DOHH2 (cell line): ENCODE measurements at regions not wholly inside any gene's neighbourhood (a gene's known extent, or its start where the extent isn't known, plus 50 kb on each side); places are given as distances from the start of the nearest gene placed in this dataset.
"Not testable (repeated sequence)": the region's sequence is repeated elsewhere in the genome, so short reads cannot be mapped to it uniquely, and the experiment has no call there.

Source experiments
- H3F3A ChIP-seq: fragments of 200-600 bp; sonication (generic), shearing (Covaris generic); 2 replicates; pipeline ENCODE4 v1.6.0; 2016; ENCODE audit warnings: antibody characterized with exemption, mild to moderate bottlenecking; ENCODE audit not compliant: control insufficient read depth, insufficient read depth
- H3K27ac ChIP-seq: fragments of 200-600 bp; sonication (generic); 2 replicates; pipeline ENCODE4 v1.5.1; 2014; ENCODE audit warnings: low read depth, mild to moderate bottlenecking, low read length, moderate library complexity
- H3K27me3 ChIP-seq: fragments of 200-600 bp; sonication (generic); 2 replicates; pipeline ENCODE4 v1.6.1; 2014; ENCODE audit warnings: mild to moderate bottlenecking, low read length, mixed read lengths; ENCODE audit not compliant: control insufficient read depth
- H3K36me3 ChIP-seq: fragments of 200-600 bp; sonication (generic); 2 replicates; pipeline ENCODE4 v1.6.1; 2014; ENCODE audit warnings: mild to moderate bottlenecking, low read length, moderate library complexity, mixed read lengths; ENCODE audit not compliant: control insufficient read depth
- H3K4me1 ChIP-seq: fragments of 200-600 bp; sonication (generic); 2 replicates; pipeline ENCODE4 v1.6.1; 2014; ENCODE audit warnings: mild to moderate bottlenecking, low read length, mixed read lengths; ENCODE audit not compliant: control insufficient read depth
- H3K4me2 ChIP-seq: fragments of 200-600 bp; sonication (generic); 2 replicates; pipeline ENCODE4 v1.6.0; 2014; ENCODE audit warnings: mild to moderate bottlenecking, low read length, moderate library complexity
- H3K4me3 ChIP-seq: fragments of 200-600 bp; sonication (generic); 2 replicates; pipeline ENCODE4 v1.5.1; 2014; ENCODE audit warnings: mild to moderate bottlenecking, low read length, mixed read lengths
- H3K79me2 ChIP-seq: fragments of 200-600 bp; sonication (generic); 2 replicates; pipeline ENCODE4 v1.6.1; 2014; ENCODE audit warnings: mild to moderate bottlenecking, low read length, mixed read lengths; ENCODE audit not compliant: control insufficient read depth
- H3K9me2 ChIP-seq: fragments of 200-600 bp; sonication (generic); replicated peaks from 2 replicates; pipeline ENCODE4 v1.6.1; 2014; ENCODE audit warnings: mild to moderate bottlenecking, low read length, mixed read lengths; ENCODE audit not compliant: control insufficient read depth
- H3K9me3 ChIP-seq: fragments of 200-600 bp; sonication (generic); 2 replicates; pipeline ENCODE4 v1.6.1; 2014; ENCODE audit warnings: antibody characterized with exemption, low read length, mixed read lengths; ENCODE audit not compliant: control insufficient read depth, insufficient read depth
- H4K20me1 ChIP-seq: fragments of 200-600 bp; sonication (generic); 2 replicates; pipeline ENCODE4 v1.6.0; 2014; ENCODE audit warnings: low read depth, mild to moderate bottlenecking, antibody characterized with exemption, low read length, moderate library complexity; ENCODE audit not compliant: control insufficient read depth, insufficient read depth
- CTCF ChIP-seq: fragments of 200-600 bp; sonication (generic); IDR thresholded peaks from one replicate; pipeline ENCODE4 v1.5.1; 2014; ENCODE audit warnings: antibody characterized with exemption, mild to moderate bottlenecking, low read depth, low read length; ENCODE audit not compliant: poor library complexity, severe bottlenecking
- EZH2phosphoT487 ChIP-seq: fragments of 200-600 bp; sonication (generic); IDR thresholded peaks from 2 replicates; pipeline ENCODE4 v1.6.1; 2017; ENCODE audit warnings: borderline replicate concordance, mild to moderate bottlenecking, antibody characterized with exemption, low read length, moderate library complexity, mixed read lengths

- no peak for TF ChIP-seq EZH2phosphoT487
- no peak for TF ChIP-seq CTCF
- Histone ChIP-seq H3K9me2 (no peaks in the 10 kb centered on the region), H3K9me3 (no peaks in the 10 kb centered on the region), H3K27ac (no peak overlapping the region), H3K36me3 (no peaks in the 10 kb centered on the region), H3K4me1 (no peaks in the 10 kb centered on the region), H4K20me1 (no peaks in the 10 kb centered on the region), H3K4me3 (no peak overlapping the region), H3K4me2 (no peak overlapping the region), H3F3A (no peaks in the 10 kb centered on the region), H3K27me3 (no peaks in the 10 kb centered on the region), H3K79me2 (no peaks in the 10 kb centered on the region)
These were observed 557.3 kb downstream of the TMTC2 start for GRCh38 chr12:83244001-83244400.

GRCh38 chr12:83233987-83234386, 547.3 kb downstream of the TMTC2 start:
- H3K4me1 ChIP-seq, H3K9me2 ChIP-seq, H3K4me3 ChIP-seq, H3K4me2 ChIP-seq, H3K27ac ChIP-seq, H3K9me3 ChIP-seq, H3F3A ChIP-seq, H3K79me2 ChIP-seq, H3K36me3 ChIP-seq, H3K27me3 ChIP-seq, H4K20me1 ChIP-seq: not testable (repeated sequence)

- H3K4me1 ChIP-seq, H3F3A ChIP-seq, H3K9me2 ChIP-seq: not testable (repeated sequence)
These were observed 540.3 kb downstream of the TMTC2 start for GRCh38 chr12:83226960-83227359.

GRCh38 chr12:83225806-83226205, 539.1 kb downstream of the TMTC2 start:
- no peaks in the 10 kb centered on the region for H3K4me1 ChIP-seq
- no peak overlapping the region for H3K4me2 ChIP-seq
- no peaks in the 10 kb centered on the region for H3F3A ChIP-seq
- H3K27ac ChIP-seq, result no peak overlapping the region
- no peaks in the 10 kb centered on the region for H3K27me3 ChIP-seq
- no peaks in the 10 kb centered on the region for H3K9me2 ChIP-seq
- H3K79me2 ChIP-seq, result no peaks in the 10 kb centered on the region
- TF ChIP-seq EZH2phosphoT487 (no peak), CTCF (no peak)
- no peaks in the 10 kb centered on the region for H3K36me3 ChIP-seq
- H3K4me3 ChIP-seq, result no peak overlapping the region
- H3K9me3 ChIP-seq, result no peaks in the 10 kb centered on the region
- H4K20me1 ChIP-seq, result no peaks in the 10 kb centered on the region

More at GRCh38 chr12:83226960-83227359, 540.3 kb downstream of the TMTC2 start:
- H3K79me2 ChIP-seq, H3K27ac ChIP-seq, H3K4me2 ChIP-seq, H3K4me3 ChIP-seq, H3K27me3 ChIP-seq, H4K20me1 ChIP-seq, H3K9me3 ChIP-seq, H3K36me3 ChIP-seq: not testable (repeated sequence)
